A673 (cell line): ENCODE measurements at regions not wholly inside any gene's neighbourhood (a gene's known extent, or its start where the extent isn't known, plus 50 kb on each side); places are given as distances from the start of the nearest gene placed in this dataset.

Source experiments
- CTCF ChIP-seq: fragments of 300-800, 200-600 bp; sonication (generic); conservative IDR thresholded peaks from 2 replicates; pipeline ENCODE4 v1.5.1; 2017; ENCODE audit warnings: low read depth, mild to moderate bottlenecking, antibody characterized with exemption, low read length, moderate library complexity, mixed read lengths
- EZH2 ChIP-seq: fragments of 200-600 bp; sonication (generic); IDR thresholded peaks from 2 replicates; pipeline ENCODE4 v1.6.1; 2017; ENCODE audit warnings: borderline replicate concordance, low read depth, mild to moderate bottlenecking, mixed read lengths, antibody characterized with exemption, low read length; ENCODE audit not compliant: poor library complexity, severe bottlenecking

- TF ChIP-seq CTCF (no peak), EZH2 (no peak)
Observed at GRCh38 chr15:97731859-97732258, 228.6 kb upstream of the ARRDC4 start.
